K562 (cell line): ENCODE measurements at regions not wholly inside any gene's neighbourhood (a gene's known extent, or its start where the extent isn't known, plus 50 kb on each side); places are given as distances from the start of the nearest gene placed in this dataset.

ENCODE experiments used
- ATAC-seq: fragments of 200-7000 bp; cut with Tn5 transposase; 3 replicates; pipeline ENCODE4 v1.9.1; 2020; ENCODE audit warnings: moderate library complexity
- BruUV-seq: library from RNA; stranded (reverse); fragments of 400-500 nt; replicated peaks from 2 replicates; lab custom pipeline; 2021; lab: Mats Ljungman, UMichigan
- CTCF ChIA-PET: fragments of 300-600 bp; formaldehyde crosslinking; extraction: SDS; loops from one replicate; lab custom pipeline; 2021; ENCODE audit warnings: low intra/inter-chr PET ratio; lab: Yijun Ruan, JAX
- POLR2A ChIA-PET: fragments of 300-600, 350-650 bp; sonication (Branson Sonifier 250); formaldehyde crosslinking; extraction: SDS; loops from one replicate; lab custom pipeline; 2021; ENCODE audit warnings: antibody characterized with exemption, inconsistent platforms; lab: Yijun Ruan, JAX
- DNase-seq, 4 experiments: peaks; one replicate each; pipeline versions ENCODE4 v3.0.0 to v3.0.0-alpha.2; 2011 to 2018; ENCODE audit warnings: low spot score in 3 of 4, mixed read lengths in 3 of 4; ENCODE audit errors: extremely low read depth in 1 of 4
- FAIRE-seq: peaks from 2 replicates; lab custom pipeline; 2011; peaks lifted over from hg19 to GRCh38; lab: Jason Lieb, UNC
- H2AFZ ChIP-seq: 2 replicates; pipeline ENCODE4 v1.6.0; 2011; ENCODE audit warnings: low read depth, low read length, control low read depth, inconsistent platforms
- H3K27ac ChIP-seq: fragments of 200-600 bp; 3 replicates; pipeline ENCODE4 v1.8.0; 2011; ENCODE audit warnings: low read depth, mild to moderate bottlenecking, control low read depth, inconsistent platforms, low read length, moderate library complexity, mixed read lengths; ENCODE audit errors: extremely low read depth
- H3K27me3 ChIP-seq, 2 experiments: fragments of 300-600 bp in 1 of 2; 2 replicates in 1 of 2; 3 replicates in 1 of 2; pipeline versions ENCODE4 v1.6.0 to v1.8.0; 2011; ENCODE audit warnings: inconsistent platforms in 2 of 2, low read length in 2 of 2, mild to moderate bottlenecking in 1 of 2, mixed read lengths in 1 of 2, moderate library complexity in 1 of 2; ENCODE audit not compliant: control insufficient read depth in 2 of 2, insufficient read depth in 2 of 2
- H3K36me3 ChIP-seq: fragments of 300-600 bp; 3 replicates; pipeline ENCODE4 v1.8.0; 2011; ENCODE audit warnings: mild to moderate bottlenecking, low read length, inconsistent platforms; ENCODE audit not compliant: control insufficient read depth, insufficient read depth
- H3K4me1 ChIP-seq, 2 experiments: fragments of 200-600 bp in 1 of 2; replicated peaks in 1 of 2; 2 replicates in 1 of 2; 3 replicates in 1 of 2; pipeline versions ENCODE4 v1.5.1 to v1.8.0; 2011; ENCODE audit warnings: inconsistent platforms in 2 of 2, low read length in 2 of 2, mild to moderate bottlenecking in 1 of 2, mixed read lengths in 1 of 2, moderate library complexity in 1 of 2; ENCODE audit not compliant: control insufficient read depth in 2 of 2, insufficient read depth in 2 of 2
- H3K4me2 ChIP-seq: 2 replicates; pipeline ENCODE4 v1.6.1; 2011; ENCODE audit warnings: low read length, control low read depth, inconsistent platforms, mixed read lengths; ENCODE audit not compliant: insufficient read depth
- H3K4me3 ChIP-seq: fragments of 200-600 bp; sonication (generic), shearing (Covaris generic); 2 replicates; pipeline ENCODE4 v1.5.1; 2016; ENCODE audit warnings: control low read depth, inconsistent platforms
- H3K79me2 ChIP-seq: fragments of 200-600 bp; 3 replicates; pipeline ENCODE4 v1.8.0; 2011; ENCODE audit warnings: low read length, inconsistent platforms; ENCODE audit not compliant: control insufficient read depth, insufficient read depth
- H3K9ac ChIP-seq, 2 experiments: 2 replicates each; pipeline versions ENCODE4 v1.6.0 to v1.6.1; 2011; ENCODE audit warnings: low read depth in 2 of 2, low read length in 2 of 2, control low read depth in 1 of 2, inconsistent platforms in 1 of 2, mild to moderate bottlenecking in 1 of 2, mixed read lengths in 1 of 2; ENCODE audit not compliant: insufficient read depth in 1 of 2
- H3K9me1 ChIP-seq: one replicate; pipeline ENCODE4 v1.6.0; 2011; ENCODE audit warnings: inconsistent platforms, mild to moderate bottlenecking, low read length, moderate library complexity; ENCODE audit not compliant: control insufficient read depth, insufficient read depth
- H3K9me3 ChIP-seq: replicated peaks from 2 replicates; pipeline ENCODE4 v1.5.1; 2011; ENCODE audit warnings: low read depth, low read length, inconsistent platforms; ENCODE audit not compliant: control insufficient read depth, insufficient read depth
- H4K20me1 ChIP-seq: replicated peaks from 2 replicates; pipeline ENCODE4 v1.6.1; 2011; ENCODE audit warnings: low read length, inconsistent platforms, mixed read lengths; ENCODE audit not compliant: control insufficient read depth, insufficient read depth
- HDAC1 ChIP-seq, 2 experiments: fragments of 450-650 bp; IDR thresholded peaks; 2 replicates each; pipeline ENCODE4 v1.6.1; 2016 to 2017; ENCODE audit warnings: inconsistent platforms in 1 of 2, mild to moderate bottlenecking in 1 of 2, moderate library complexity in 1 of 2
- HSF4 ChIP-seq: fragments of 250-450 bp; sonication (Bioruptor Pico); IDR thresholded peaks from 2 replicates; pipeline ENCODE4 v2.1.2; 2022; ENCODE audit warnings: mild to moderate bottlenecking, moderate library complexity, borderline replicate concordance
- PCBP1 ChIP-seq: fragments of 200-400 bp; formaldehyde crosslinking; IDR thresholded peaks from 2 replicates; pipeline ENCODE4 v1.6.1; 2018; ENCODE audit warnings: mild to moderate bottlenecking, low read depth, low read length; ENCODE audit not compliant: poor library complexity, severe bottlenecking
- POLR2G ChIP-seq: fragments of 200-400 bp; formaldehyde crosslinking; IDR thresholded peaks from 2 replicates; pipeline ENCODE4 v1.6.1; 2017; ENCODE audit warnings: low read depth, mild to moderate bottlenecking, antibody characterized with exemption, low read length, moderate library complexity
- TEAD2 ChIP-seq: fragments of 450-650 bp; IDR thresholded peaks from 2 replicates; pipeline ENCODE4 v1.6.1; 2016; ENCODE audit warnings: missing genetic modification characterization, control low read depth, missing compliant biosample characterization
- ZNF707 ChIP-seq: fragments of 250-450 bp; sonication (Bioruptor Pico); conservative IDR thresholded peaks from 2 replicates; pipeline ENCODE4 v1.8.0; 2022; ENCODE audit warnings: inconsistent platforms, mild to moderate bottlenecking, moderate library complexity
- WGBS: fragments of 100-300 bp; shearing (Covaris generic); methylation state at CpG from one replicate; pipeline ENCODE4 v1.1.6; 2016; ENCODE audit warnings: low coverage, mixed read lengths; ENCODE audit not compliant: insufficient coverage; ENCODE audit errors: missing lambda C conversion rate; 5-methylcytosine and 5-hydroxymethylcytosine counted together
- in situ Hi-C: fragments of 300-500 bp; cut with MboI; formaldehyde crosslinking; loops from 4 replicates; pipeline ENCODE4 v1.15.0; 2018; ENCODE audit warnings: inconsistent platforms, mixed read lengths
- intact Hi-C: fragments of 100-400 bp; cut with micrococcal nuclease; formaldehyde crosslinking; loops from 2 replicates; pipeline ENCODE4 v1.14.2; 2022
- TF ChIP-seq, protein P1 (sequence below): sonication (generic); formaldehyde crosslinking; IDR thresholded peaks from 2 replicates; pipeline ENCODE4 v1.8.0; 2022; ENCODE audit warnings: mild to moderate bottlenecking, low read depth, missing genetic modification reagents
- TF ChIP-seq, protein P2 (sequence below): sonication (generic); formaldehyde crosslinking; IDR thresholded peaks from 2 replicates; pipeline ENCODE4 v1.8.0; 2022; ENCODE audit warnings: missing genetic modification reagents, mild to moderate bottlenecking, borderline replicate concordance
- TF ChIP-seq, protein P3 (sequence below): fragments of 250-450 bp; sonication (Bioruptor Pico); IDR thresholded peaks from 2 replicates; pipeline ENCODE4 v1.5.0; 2021

DNA sequence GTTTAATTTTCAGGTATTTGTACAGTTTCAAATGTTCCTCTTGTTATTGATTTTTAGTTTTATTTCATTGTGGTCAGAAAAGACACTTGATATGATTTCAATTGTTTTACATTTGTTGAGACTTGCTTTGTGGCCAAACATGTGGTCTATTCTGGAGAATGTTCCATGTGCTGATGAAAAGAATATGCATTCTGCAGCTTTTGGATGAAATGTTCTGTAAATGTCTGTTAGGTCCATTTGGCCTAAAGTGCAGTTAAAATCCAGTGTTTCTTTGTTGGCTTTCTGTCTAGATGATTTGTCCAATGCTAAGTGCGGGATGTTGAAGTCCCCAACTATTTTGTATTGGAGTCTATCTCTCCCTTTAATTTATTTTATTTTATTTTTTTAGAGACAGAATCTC, 70.5 kb downstream of the ZNF503 start:
- Histone ChIP-seq H3K4me1 (no peaks in the 10 kb centered on the region), H4K20me1 (no peaks in the 10 kb centered on the region), H3K4me3 (no peak overlapping the region), H3K36me3 (no peaks in the 10 kb centered on the region), H3K9me1 (no peaks in the 10 kb centered on the region), H3K9ac (no peak overlapping the region), H3K79me2 (no peaks in the 10 kb centered on the region), H3K4me2 (no peak overlapping the region), H2AFZ (no peak overlapping the region), H3K9me3 (no peaks in the 10 kb centered on the region), H3K27ac (no peak overlapping the region), H3K27me3 (peaks cover 0 to 2% of the 10 kb centered on the region in 2 experiments; a peak in 1 of 5 replicates)
- no peak for FAIRE-seq
- WGBS, result 5% methylated on average over 1 of the region's 1 CpG
- no TSS peak for BruUV-seq
- no peak for DNase-seq
- ChIA-PET POLR2A (interaction anchor here (1.7 kb wide), 1 partner anchor 36 kb away, joined by 4 read pairs; no protein-coding TSS in a partner anchor), CTCF (interaction anchor here (0.6 kb wide), 1 partner anchor 12 kb away, joined by 5 read pairs; no protein-coding TSS in a partner anchor)
- in situ Hi-C loops (no loop called here), intact Hi-C loops (no loop called here)
- ATAC-seq, result no peak
- no peak for TF ChIP-seq TEAD2 (tag)
- no peak for TF ChIP-seq HDAC1 (IDR thresholded peaks at IDR 0.05)
- TF ChIP-seq PCBP1, result no peak
- TF ChIP-seq, protein P1, sequence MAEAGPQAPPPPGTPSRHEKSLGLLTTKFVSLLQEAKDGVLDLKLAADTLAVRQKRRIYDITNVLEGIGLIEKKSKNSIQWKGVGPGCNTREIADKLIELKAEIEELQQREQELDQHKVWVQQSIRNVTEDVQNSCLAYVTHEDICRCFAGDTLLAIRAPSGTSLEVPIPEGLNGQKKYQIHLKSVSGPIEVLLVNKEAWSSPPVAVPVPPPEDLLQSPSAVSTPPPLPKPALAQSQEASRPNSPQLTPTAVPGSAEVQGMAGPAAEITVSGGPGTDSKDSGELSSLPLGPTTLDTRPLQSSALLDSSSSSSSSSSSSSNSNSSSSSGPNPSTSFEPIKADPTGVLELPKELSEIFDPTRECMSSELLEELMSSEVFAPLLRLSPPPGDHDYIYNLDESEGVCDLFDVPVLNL (CRISPR knock-in tag), result no peak
- TF ChIP-seq, protein P2, sequence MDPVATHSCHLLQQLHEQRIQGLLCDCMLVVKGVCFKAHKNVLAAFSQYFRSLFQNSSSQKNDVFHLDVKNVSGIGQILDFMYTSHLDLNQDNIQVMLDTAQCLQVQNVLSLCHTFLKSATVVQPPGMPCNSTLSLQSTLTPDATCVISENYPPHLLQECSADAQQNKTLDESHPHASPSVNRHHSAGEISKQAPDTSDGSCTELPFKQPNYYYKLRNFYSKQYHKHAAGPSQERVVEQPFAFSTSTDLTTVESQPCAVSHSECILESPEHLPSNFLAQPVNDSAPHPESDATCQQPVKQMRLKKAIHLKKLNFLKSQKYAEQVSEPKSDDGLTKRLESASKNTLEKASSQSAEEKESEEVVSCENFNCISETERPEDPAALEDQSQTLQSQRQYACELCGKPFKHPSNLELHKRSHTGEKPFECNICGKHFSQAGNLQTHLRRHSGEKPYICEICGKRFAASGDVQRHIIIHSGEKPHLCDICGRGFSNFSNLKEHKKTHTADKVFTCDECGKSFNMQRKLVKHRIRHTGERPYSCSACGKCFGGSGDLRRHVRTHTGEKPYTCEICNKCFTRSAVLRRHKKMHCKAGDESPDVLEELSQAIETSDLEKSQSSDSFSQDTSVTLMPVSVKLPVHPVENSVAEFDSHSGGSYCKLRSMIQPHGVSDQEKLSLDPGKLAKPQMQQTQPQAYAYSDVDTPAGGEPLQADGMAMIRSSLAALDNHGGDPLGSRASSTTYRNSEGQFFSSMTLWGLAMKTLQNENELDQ (CRISPR knock-in tag), result no peak
- TF ChIP-seq ZNF707, result no peak
- no peak for TF ChIP-seq POLR2G
- TF ChIP-seq HSF4 (CRISPR knock-in tag), result no peak
- TF ChIP-seq, protein P3, sequence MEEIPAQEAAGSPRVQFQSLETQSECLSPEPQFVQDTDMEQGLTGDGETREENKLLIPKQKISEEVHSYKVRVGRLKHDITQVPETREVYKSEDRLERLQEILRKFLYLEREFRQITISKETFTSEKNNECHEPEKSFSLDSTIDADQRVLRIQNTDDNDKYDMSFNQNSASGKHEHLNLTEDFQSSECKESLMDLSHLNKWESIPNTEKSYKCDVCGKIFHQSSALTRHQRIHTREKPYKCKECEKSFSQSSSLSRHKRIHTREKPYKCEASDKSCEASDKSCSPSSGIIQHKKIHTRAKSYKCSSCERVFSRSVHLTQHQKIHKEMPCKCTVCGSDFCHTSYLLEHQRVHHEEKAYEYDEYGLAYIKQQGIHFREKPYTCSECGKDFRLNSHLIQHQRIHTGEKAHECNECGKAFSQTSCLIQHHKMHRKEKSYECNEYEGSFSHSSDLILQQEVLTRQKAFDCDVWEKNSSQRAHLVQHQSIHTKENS (CRISPR knock-in tag), result no peak
